Astrocyte (in vitro differentiated cells and primary cell): ENCODE measurements at regions not wholly inside any gene's neighbourhood (a gene's known extent, or its start where the extent isn't known, plus 50 kb on each side); places are given as distances from the start of the nearest gene placed in this dataset.

ENCODE experiments used
- EZH2 ChIP-seq: IDR thresholded peaks from 2 replicates; pipeline ENCODE4 v1.6.1; 2012; ENCODE audit warnings: mild to moderate bottlenecking, low read length, inconsistent platforms; ENCODE audit not compliant: insufficient read depth
- TF ChIP-seq, protein P1 (sequence below): IDR thresholded peaks from 2 replicates; pipeline ENCODE4 v1.5.1; 2011; ENCODE audit warnings: low read depth, mild to moderate bottlenecking, inconsistent platforms, low read length, moderate library complexity; ENCODE audit not compliant: insufficient read depth

DNA sequence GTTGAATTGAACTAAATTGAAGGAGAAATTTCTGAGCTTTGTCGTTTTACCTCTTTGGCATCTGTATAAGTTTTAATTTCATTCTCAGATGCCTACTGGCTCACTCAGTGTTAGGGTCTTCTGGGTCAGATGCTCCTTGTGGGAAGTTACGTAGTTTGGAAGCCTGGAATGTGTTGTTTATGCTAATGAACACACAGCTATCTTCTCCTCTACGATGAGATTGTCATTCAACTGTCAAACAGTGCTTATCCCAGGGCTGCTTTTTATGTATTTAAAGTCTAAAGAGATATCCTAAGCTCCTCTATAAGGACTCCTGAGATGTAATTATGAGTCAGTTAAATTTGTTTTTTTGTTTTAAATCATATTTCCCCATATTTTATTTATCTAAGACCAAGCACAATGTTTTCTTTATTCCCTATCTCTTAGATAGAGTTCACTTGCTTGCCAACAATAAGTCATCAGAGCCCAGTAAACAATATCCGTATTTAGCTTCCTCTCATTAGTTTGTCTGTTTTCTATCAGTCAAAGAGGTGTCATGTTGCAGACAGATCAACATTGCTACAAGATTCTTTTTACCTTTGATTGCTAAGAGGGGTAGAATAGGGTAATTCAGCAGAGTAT, 368.0 kb upstream of the PDE3A start:
- TF ChIP-seq, protein P1, sequence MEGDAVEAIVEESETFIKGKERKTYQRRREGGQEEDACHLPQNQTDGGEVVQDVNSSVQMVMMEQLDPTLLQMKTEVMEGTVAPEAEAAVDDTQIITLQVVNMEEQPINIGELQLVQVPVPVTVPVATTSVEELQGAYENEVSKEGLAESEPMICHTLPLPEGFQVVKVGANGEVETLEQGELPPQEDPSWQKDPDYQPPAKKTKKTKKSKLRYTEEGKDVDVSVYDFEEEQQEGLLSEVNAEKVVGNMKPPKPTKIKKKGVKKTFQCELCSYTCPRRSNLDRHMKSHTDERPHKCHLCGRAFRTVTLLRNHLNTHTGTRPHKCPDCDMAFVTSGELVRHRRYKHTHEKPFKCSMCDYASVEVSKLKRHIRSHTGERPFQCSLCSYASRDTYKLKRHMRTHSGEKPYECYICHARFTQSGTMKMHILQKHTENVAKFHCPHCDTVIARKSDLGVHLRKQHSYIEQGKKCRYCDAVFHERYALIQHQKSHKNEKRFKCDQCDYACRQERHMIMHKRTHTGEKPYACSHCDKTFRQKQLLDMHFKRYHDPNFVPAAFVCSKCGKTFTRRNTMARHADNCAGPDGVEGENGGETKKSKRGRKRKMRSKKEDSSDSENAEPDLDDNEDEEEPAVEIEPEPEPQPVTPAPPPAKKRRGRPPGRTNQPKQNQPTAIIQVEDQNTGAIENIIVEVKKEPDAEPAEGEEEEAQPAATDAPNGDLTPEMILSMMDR: no peak
- no peak for TF ChIP-seq EZH2
